ENCODE measurements at regions not wholly inside any gene's neighbourhood (a gene's known extent, or its start where the extent isn't known, plus 50 kb on each side); places are given as distances from the start of the nearest gene placed in this dataset.

GRCh38 chr5:74199436-74200210 is 440.9 kb downstream of the ENC1 start:
- Histone ChIP-seq H3K4me1 (ENCODE audit: low read length) (no peaks in the 10 kb centered on the region), H3K4me2 (ENCODE audit: low read depth, low read length) (no peak overlapping the region), H4K20me1 (ENCODE audit: insufficient read depth, low read length) (no peaks in the 10 kb centered on the region), H3K79me2 (ENCODE audit: low read length) (no peaks in the 10 kb centered on the region), H3K9ac (ENCODE audit: low read length) (no peak overlapping the region), H3K9me3 (replicated peaks; ENCODE audit: insufficient read depth, low read length) (no peaks in the 10 kb centered on the region), H3K27ac (ENCODE audit: low read length) (no peak overlapping the region), H3K9me2 (replicated peaks; ENCODE audit: insufficient read depth, low read length) (no peaks in the 10 kb centered on the region), H3F3A (ENCODE audit: insufficient read depth, low read length) (no peaks in the 10 kb centered on the region), H2AFZ (ENCODE audit: low read length) (no peak overlapping the region), H3K36me3 (replicated peaks; ENCODE audit: insufficient read depth, low read length) (no peaks in the 10 kb centered on the region), H3K4me3 (ENCODE audit: low read length) (no peak overlapping the region), H3K27me3 (replicated peaks; ENCODE audit: insufficient read depth, low read length) (no peaks in the 10 kb centered on the region)
- TF ChIP-seq CTCF (IDR thresholded peaks at IDR 0.05; ENCODE audit: low read length), result no peak
- TF ChIP-seq EZH2 (optimal IDR thresholded peaks at IDR 0.05; ENCODE audit: low read depth, low read length), result no peak
- no peak for TF ChIP-seq EZH2phosphoT487 (IDR thresholded peaks at IDR 0.05; ENCODE audit: low read length)
- DNase-seq, result no peak

GRCh38 chr5:74199005-74199404 is 441.5 kb downstream of the ENC1 start:
- Histone ChIP-seq H3F3A (ENCODE audit: insufficient read depth, low read length) (no peaks in the 10 kb centered on the region), H3K4me3 (ENCODE audit: low read length) (no peak overlapping the region), H3K27ac (ENCODE audit: low read length) (no peak overlapping the region), H4K20me1 (ENCODE audit: insufficient read depth, low read length) (no peaks in the 10 kb centered on the region), H3K9me3 (replicated peaks; ENCODE audit: insufficient read depth, low read length) (no peaks in the 10 kb centered on the region), H3K36me3 (replicated peaks; ENCODE audit: insufficient read depth, low read length) (no peaks in the 10 kb centered on the region), H3K4me2 (ENCODE audit: low read depth, low read length) (no peak overlapping the region), H2AFZ (ENCODE audit: low read length) (no peak overlapping the region), H3K4me1 (ENCODE audit: low read length) (no peaks in the 10 kb centered on the region), H3K9ac (ENCODE audit: low read length) (no peak overlapping the region), H3K79me2 (ENCODE audit: low read length) (no peaks in the 10 kb centered on the region), H3K9me2 (replicated peaks; ENCODE audit: insufficient read depth, low read length) (no peaks in the 10 kb centered on the region), H3K27me3 (replicated peaks; ENCODE audit: insufficient read depth, low read length) (no peaks in the 10 kb centered on the region)
- no peak for TF ChIP-seq CTCF (IDR thresholded peaks at IDR 0.05; ENCODE audit: low read length)
- no peak for TF ChIP-seq EZH2phosphoT487 (IDR thresholded peaks at IDR 0.05; ENCODE audit: low read length)
- no peak for TF ChIP-seq EZH2 (optimal IDR thresholded peaks at IDR 0.05; ENCODE audit: low read depth, low read length)
- DNase-seq, result no peak

- H3K9ac ChIP-seq (ENCODE audit: low read length), result no peak overlapping the region
- H3K9me3 ChIP-seq (replicated peaks; ENCODE audit: insufficient read depth, low read length), result no peaks in the 10 kb centered on the region
- H3K4me3 ChIP-seq (ENCODE audit: low read length), result no peak overlapping the region
- H2AFZ ChIP-seq (ENCODE audit: low read length), result no peak overlapping the region
- H3K4me2 ChIP-seq (ENCODE audit: low read depth, low read length), result no peak overlapping the region
- peak; percentile 27 for DNase-seq
- H3F3A ChIP-seq (ENCODE audit: insufficient read depth, low read length), result no peaks in the 10 kb centered on the region
- H3K4me1 ChIP-seq (ENCODE audit: low read length), result no peaks in the 10 kb centered on the region
- no peaks in the 10 kb centered on the region for H4K20me1 ChIP-seq (ENCODE audit: insufficient read depth, low read length)
- no peaks in the 10 kb centered on the region for H3K79me2 ChIP-seq (ENCODE audit: low read length)
- no peak overlapping the region for H3K27ac ChIP-seq (ENCODE audit: low read length)
- H3K36me3 ChIP-seq (replicated peaks; ENCODE audit: insufficient read depth, low read length), result no peaks in the 10 kb centered on the region
- TF ChIP-seq EZH2phosphoT487 (IDR thresholded peaks at IDR 0.05; ENCODE audit: low read length), result no peak
- TF ChIP-seq CTCF (IDR thresholded peaks at IDR 0.05; ENCODE audit: low read length), result no peak
- TF ChIP-seq EZH2 (optimal IDR thresholded peaks at IDR 0.05; ENCODE audit: low read depth, low read length), result no peak
- H3K27me3 ChIP-seq (replicated peaks; ENCODE audit: insufficient read depth, low read length), result no peaks in the 10 kb centered on the region
- no peaks in the 10 kb centered on the region for H3K9me2 ChIP-seq (replicated peaks; ENCODE audit: insufficient read depth, low read length)
Observed at GRCh38 chr5:74198156-74198555, 442.4 kb downstream of the ENC1 start.
